T-cell (primary cell): ENCODE measurements at regions not wholly inside any gene's neighbourhood (a gene's known extent, or its start where the extent isn't known, plus 50 kb on each side); places are given as distances from the start of the nearest gene placed in this dataset.
"Not testable (repeated sequence)": the region's sequence is repeated elsewhere in the genome, so short reads cannot be mapped to it uniquely, and the experiment has no call there.

Experiments used
- ATAC-seq, 4 experiments: fragments of 200-7000 bp in 3 of 4; fragments of 150-1000 bp in 1 of 4; cut with Tn5 transposase; replicated peaks in 1 of 4; 1 replicate in 3 of 4; 2 replicates in 1 of 4; pipeline ENCODE4 v1.10.0; 2021; ENCODE audit warnings: moderate library complexity in 3 of 4, mild to moderate bottlenecking in 2 of 4, moderate number of reproducible peaks in 1 of 4
- CTCF ChIA-PET, 2 donors: fragments of 300-600 bp; sonication (Branson Sonifier 250); formaldehyde crosslinking; loops; one replicate each; lab custom pipeline; 2022; ENCODE audit warnings: antibody characterized with exemption in 2 of 2; lab: Charles Lee
- POLR2A ChIA-PET, 2 donors: fragments of 300-600 bp; sonication (Branson Sonifier 250); formaldehyde crosslinking; loops; one replicate each; lab custom pipeline; 2022; ENCODE audit warnings: antibody characterized with exemption in 2 of 2; lab: Charles Lee
- DNase-seq, 35 experiments: peaks; one replicate each; pipeline versions ENCODE4 v3.0.0 to v3.0.0-alpha.2; 2013 to 2023
- H3K27ac ChIP-seq: one replicate; pipeline ENCODE4 v1.5.1; 2013; ENCODE audit warnings: low read length
- H3K27me3 ChIP-seq, 2 experiments: replicated peaks in 1 of 2; 1 replicate in 1 of 2; 2 replicates in 1 of 2; pipeline versions ENCODE4 v1.6.1 to v1.7.0; 2013; ENCODE audit warnings: low read length in 1 of 2, mixed read lengths in 1 of 2; ENCODE audit not compliant: control insufficient read depth in 2 of 2, insufficient read depth in 2 of 2; ENCODE audit errors: extremely low read depth in 1 of 2
- H3K36me3 ChIP-seq, 2 donors: 1 replicate in 1 of 2; 2 replicates in 1 of 2; pipeline versions ENCODE4 v1.6.1 to v1.7.0; 2013; ENCODE audit warnings: low read length in 1 of 2; ENCODE audit not compliant: control insufficient read depth in 2 of 2, insufficient read depth in 1 of 2; ENCODE audit errors: extremely low read depth in 1 of 2
- H3K4me1 ChIP-seq, 2 experiments: 1 replicate in 1 of 2; 2 replicates in 1 of 2; pipeline versions ENCODE4 v1.6.1 to v1.7.0; 2013; ENCODE audit warnings: low read length in 2 of 2, mixed read lengths in 1 of 2; ENCODE audit not compliant: insufficient read depth in 2 of 2, control insufficient read depth in 1 of 2; ENCODE audit errors: extremely low read depth in 1 of 2
- H3K4me3 ChIP-seq, 2 donors: 1 replicate in 1 of 2; 2 replicates in 1 of 2; pipeline versions ENCODE4 v1.5.1 to v1.7.0; 2013; ENCODE audit warnings: mild to moderate bottlenecking in 2 of 2, low read length in 1 of 2, moderate library complexity in 1 of 2; ENCODE audit not compliant: control insufficient read depth in 1 of 2; ENCODE audit errors: extremely low read depth in 1 of 2
- H3K9me3 ChIP-seq: 2 replicates; pipeline ENCODE4 v1.7.0; 2013
- H3K27ac Mint-ChIP-seq, 2 donors: one replicate each; pipeline ENCODE4 v1.8.0; 2020 to 2021; ENCODE audit warnings: mild to moderate bottlenecking in 2 of 2, mixed read lengths in 2 of 2
- H3K27me3 Mint-ChIP-seq, 2 donors: one replicate each; pipeline ENCODE4 v1.8.0; 2021 to 2022; ENCODE audit warnings: mixed read lengths in 2 of 2
- H3K36me3 Mint-ChIP-seq: one replicate; pipeline ENCODE4 v1.8.0; 2021; ENCODE audit warnings: mixed read lengths
- H3K4me1 Mint-ChIP-seq, 3 donors: one replicate each; pipeline ENCODE4 v1.8.0; 2020 to 2022; ENCODE audit warnings: mixed read lengths in 3 of 3, mild to moderate bottlenecking in 1 of 3
- H3K4me3 Mint-ChIP-seq, 3 donors: one replicate each; pipeline ENCODE4 v1.8.0; 2020 to 2022; ENCODE audit warnings: mild to moderate bottlenecking in 3 of 3, mixed read lengths in 3 of 3, moderate library complexity in 3 of 3
- H3K9me3 Mint-ChIP-seq, 3 donors: one replicate each; pipeline ENCODE4 v1.8.0; 2020 to 2022; ENCODE audit warnings: mixed read lengths in 3 of 3
- WGBS: methylation state at CpG from one replicate; pipeline ENCODE4 v1.1.5; 2013; ENCODE audit warnings: missing lambda C conversion rate; ENCODE audit not compliant: insufficient coverage; 5-methylcytosine and 5-hydroxymethylcytosine counted together

- Histone ChIP-seq H3K9me3 (no peaks in the 10 kb centered on the region), H3K4me3 (no peak overlapping the region), H3K36me3 (no peaks in the 10 kb centered on the region), H3K4me1 (no peaks in the 10 kb centered on the region), H3K27ac (no peak overlapping the region), H3K27me3 (peaks cover 0 to 2% of the 10 kb centered on the region in 2 experiments)
- Mint-ChIP-seq H3K4me3 (no peak overlapping the region), H3K9me3 (peaks cover 4 to 14% (median 4%) of the 10 kb centered on the region in 3 donors), H3K4me1 (no peaks in the 10 kb centered on the region), H3K36me3 (no peaks in the 10 kb centered on the region), H3K27me3 (no peaks in the 10 kb centered on the region), H3K27ac (no peak overlapping the region)
- ChIA-PET CTCF (no interaction called here), POLR2A (no interaction called here)
- no peak for ATAC-seq
- no peak for DNase-seq
- WGBS, result 100% methylated on average over 4 of the region's 5 CpGs
Measured at GRCh38 chr2:155599834-155600233, 732.7 kb downstream of the NR4A2 start.

DNA sequence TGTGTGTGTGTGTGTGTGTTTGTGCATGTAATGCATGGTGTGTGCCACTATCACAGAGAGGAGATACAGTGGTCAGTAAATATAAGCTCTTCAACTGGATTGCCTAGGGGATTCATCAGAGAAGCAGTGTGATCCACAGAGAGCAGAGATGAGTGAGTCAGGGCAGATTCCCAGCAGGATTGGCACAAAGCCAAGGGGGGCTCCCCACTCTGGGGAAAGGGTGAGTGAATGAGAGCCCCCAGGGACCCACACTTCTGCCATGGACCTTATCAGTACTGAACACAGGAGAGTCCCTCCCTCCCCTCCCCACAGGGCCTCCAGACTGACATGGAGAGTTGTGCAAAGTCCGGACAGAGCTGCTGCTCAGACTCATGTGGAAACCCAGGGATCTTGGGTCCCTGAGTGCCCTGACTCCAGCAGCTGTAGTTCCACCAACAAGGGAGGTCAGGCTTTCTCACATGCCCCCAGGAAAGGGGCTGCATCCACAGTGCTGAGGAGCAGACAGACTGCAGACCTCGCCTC lies 748.8 kb downstream of the NR4A2 start:
- Mint-ChIP-seq H3K4me3 (no peak overlapping the region), H3K27ac (no peak overlapping the region), H3K4me1 (no peaks in the 10 kb centered on the region), H3K27me3 (no peaks in the 10 kb centered on the region), H3K9me3 (peaks cover 10 to 22% (median 10%) of the 10 kb centered on the region in 3 donors), H3K36me3 (no peaks in the 10 kb centered on the region)
- Histone ChIP-seq H3K27ac (no peak overlapping the region), H3K27me3 (no peaks in the 10 kb centered on the region), H3K4me3 (no peak overlapping the region), H3K36me3 (no peaks in the 10 kb centered on the region), H3K9me3 (no peaks in the 10 kb centered on the region), H3K4me1 (no peaks in the 10 kb centered on the region)
- DNase-seq, result no peak
- 86% methylated on average over 2 of the region's 2 CpGs for WGBS
- ChIA-PET POLR2A (no interaction called here), CTCF (interaction anchor here in 1 of 2 donors (0.7 kb wide), 1 partner anchor 758 kb away, joined by 4 read pairs; no protein-coding TSS in a partner anchor)
- no peak for ATAC-seq

- H3K27ac Mint-ChIP-seq, result no peak overlapping the region
- ATAC-seq (no peak), DNase-seq (no peak)
- no peak overlapping the region for H3K4me3 Mint-ChIP-seq
- peaks cover 0 to 12% (median 7%) of the 10 kb centered on the region in 3 donors for H3K9me3 Mint-ChIP-seq
- Histone ChIP-seq H3K4me1 (no peaks in the 10 kb centered on the region), H3K27ac (no peak overlapping the region), H3K9me3 (no peaks in the 10 kb centered on the region), H3K4me3 (no peak overlapping the region), H3K36me3 (no peaks in the 10 kb centered on the region), H3K27me3 (no peaks in the 10 kb centered on the region)
- no peaks in the 10 kb centered on the region for H3K4me1 Mint-ChIP-seq
- WGBS, result no CpG with 5 or more reads among the region's 1 CpG
- H3K27me3 Mint-ChIP-seq, result no peaks in the 10 kb centered on the region
- ChIA-PET CTCF (interaction anchor here in 1 of 2 donors (0.7 kb wide), 1 partner anchor 13 kb away, joined by 3 read pairs; no protein-coding TSS in a partner anchor), POLR2A (no interaction called here)
- no peaks in the 10 kb centered on the region for H3K36me3 Mint-ChIP-seq
Measured at GRCh38 chr2:155574941-155575340, 757.6 kb downstream of the NR4A2 start.

GRCh38 chr2:155547571-155547970 lies 785.0 kb downstream of the NR4A2 start:
- H3K27me3 ChIP-seq, result peaks cover 0 to 3% of the 10 kb centered on the region in 2 experiments
- POLR2A ChIA-PET, result no interaction called here
- no peak overlapping the region for H3K4me3 Mint-ChIP-seq

GRCh38 chr2:155546721-155547555 lies 785.6 kb downstream of the NR4A2 start:
- H3K36me3 ChIP-seq, result no peaks in the 10 kb centered on the region
- no peaks in the 10 kb centered on the region for H3K9me3 ChIP-seq
- no peak overlapping the region for H3K4me3 Mint-ChIP-seq
- H3K4me1 Mint-ChIP-seq, result peaks cover 0 to 4% (median 0%) of the 10 kb centered on the region in 3 donors
- DNase-seq, result no peak
- H3K27ac ChIP-seq, result no peak overlapping the region
- H3K27ac Mint-ChIP-seq, result no peak overlapping the region
- 100% methylated on average over 4 of the region's 11 CpGs for WGBS
- no peaks in the 10 kb centered on the region for H3K27me3 Mint-ChIP-seq
- no peak for ATAC-seq
- H3K4me1 ChIP-seq, result no peaks in the 10 kb centered on the region
- peaks cover 2 to 5% (median 5%) of the 10 kb centered on the region in 3 donors for H3K9me3 Mint-ChIP-seq
- ChIA-PET CTCF (no interaction called here), POLR2A (no interaction called here)
- H3K4me3 ChIP-seq, result no peak overlapping the region
- H3K27me3 ChIP-seq, result peaks cover 0 to 3% of the 10 kb centered on the region in 2 experiments
- no peaks in the 10 kb centered on the region for H3K36me3 Mint-ChIP-seq

More at GRCh38 chr2:155547571-155547970, 785.0 kb downstream of the NR4A2 start:
- Histone ChIP-seq H3K27ac (no peak overlapping the region), H3K9me3 (no peaks in the 10 kb centered on the region), H3K4me1 (no peaks in the 10 kb centered on the region), H3K36me3 (no peaks in the 10 kb centered on the region), H3K4me3 (no peak overlapping the region)
- H3K4me1 Mint-ChIP-seq, result peaks cover 0 to 4% (median 0%) of the 10 kb centered on the region in 3 donors
- ATAC-seq, result no peak
- 83% methylated on average over 2 of the region's 3 CpGs for WGBS
- H3K36me3 Mint-ChIP-seq, result no peaks in the 10 kb centered on the region
- no peaks in the 10 kb centered on the region for H3K27me3 Mint-ChIP-seq
- CTCF ChIA-PET, result no interaction called here
- H3K27ac Mint-ChIP-seq, result no peak overlapping the region
- peaks cover 2 to 5% (median 5%) of the 10 kb centered on the region in 3 donors for H3K9me3 Mint-ChIP-seq
- DNase-seq, result no peak

GRCh38 chr2:155539028-155539427 lies 793.5 kb downstream of the NR4A2 start:
- H3K27ac ChIP-seq, H3K9me3 Mint-ChIP-seq, POLR2A ChIA-PET, H3K4me1 ChIP-seq, H3K36me3 Mint-ChIP-seq, H3K27me3 Mint-ChIP-seq, DNase-seq, H3K4me3 ChIP-seq, H3K9me3 ChIP-seq, H3K27me3 ChIP-seq, H3K27ac Mint-ChIP-seq, H3K4me1 Mint-ChIP-seq, H3K4me3 Mint-ChIP-seq, ATAC-seq, H3K36me3 ChIP-seq: not testable (repeated sequence)
- CTCF ChIA-PET, result interaction anchor here in 1 of 2 donors (0.5 kb wide), 1 partner anchor 39 kb away, joined by 3 read pairs; no protein-coding TSS in a partner anchor
- no CpG with 5 or more reads among the region's 5 CpGs for WGBS
